NCI-H226 (cell line): ENCODE measurements at regions not wholly inside any gene's neighbourhood (a gene's known extent, or its start where the extent isn't known, plus 50 kb on each side); places are given as distances from the start of the nearest gene placed in this dataset.

Source experiments
- DNase-seq: peaks from one replicate; pipeline ENCODE4 v3.0.0-alpha.2; 2015

DNA sequence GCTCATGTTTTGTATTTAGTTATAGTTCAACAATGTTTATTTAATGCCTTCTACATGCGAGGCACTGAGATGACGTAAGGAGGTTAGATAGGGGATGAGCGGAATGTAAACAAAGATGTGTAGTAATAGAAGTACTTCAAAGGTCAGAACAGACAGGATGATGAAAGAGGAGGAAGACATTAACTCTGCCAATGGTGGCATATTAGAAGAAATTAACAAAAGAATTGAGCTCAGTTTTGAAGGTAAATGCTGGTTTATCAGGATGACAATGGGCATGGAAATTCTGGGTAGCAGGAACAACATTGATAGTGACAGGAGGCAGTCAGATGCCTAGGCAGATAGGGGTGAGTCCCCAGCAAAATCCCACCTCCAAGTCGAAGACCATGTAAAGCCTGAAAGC is 62.3 kb upstream of the PGRMC2 start:
- peak; percentile 72 for DNase-seq

GRCh38 chr4:128347930-128348660 is 60.5 kb upstream of the PGRMC2 start:
- DNase-seq, result peak; percentile 50

DNA sequence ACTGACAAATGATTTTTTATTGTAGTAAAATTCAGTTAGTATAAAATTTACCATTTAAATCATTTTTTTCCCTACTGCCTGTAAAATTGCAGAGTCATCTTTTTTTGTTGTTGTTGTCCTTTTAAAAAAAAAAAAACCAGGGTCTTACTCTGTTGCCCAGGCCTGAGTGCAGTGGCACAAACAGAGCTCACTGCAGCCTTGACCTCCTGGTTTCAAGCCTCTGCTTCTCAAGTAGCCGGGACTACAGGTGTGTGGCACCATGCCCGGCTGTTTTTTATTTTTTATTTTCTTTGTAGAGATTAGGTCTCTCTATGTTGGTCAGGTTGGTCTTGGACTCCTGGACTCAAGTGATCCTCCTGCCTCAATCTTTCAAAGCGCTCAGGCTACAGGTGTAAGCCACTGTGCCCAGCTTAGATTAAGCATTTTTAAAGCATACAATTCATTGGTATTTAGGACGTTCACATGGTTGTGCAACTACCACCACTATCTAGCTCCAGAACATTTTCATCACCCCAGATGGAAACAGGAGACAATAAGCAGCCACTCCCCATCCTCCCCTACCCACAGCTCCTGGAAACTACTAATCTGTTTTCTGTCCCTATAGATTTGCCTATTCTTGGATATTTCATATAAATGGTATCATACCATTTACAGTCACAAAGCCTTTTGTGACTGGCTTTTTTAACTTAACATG is 59.7 kb upstream of the PGRMC2 start:
- DNase-seq, result peak; percentile 32

- DNase-seq, result no peak
Observed at GRCh38 chr4:128346054-128346716, 58.6 kb upstream of the PGRMC2 start.

- no peak for DNase-seq
Observed at GRCh38 chr4:128345650-128346049, 58.0 kb upstream of the PGRMC2 start.

DNA sequence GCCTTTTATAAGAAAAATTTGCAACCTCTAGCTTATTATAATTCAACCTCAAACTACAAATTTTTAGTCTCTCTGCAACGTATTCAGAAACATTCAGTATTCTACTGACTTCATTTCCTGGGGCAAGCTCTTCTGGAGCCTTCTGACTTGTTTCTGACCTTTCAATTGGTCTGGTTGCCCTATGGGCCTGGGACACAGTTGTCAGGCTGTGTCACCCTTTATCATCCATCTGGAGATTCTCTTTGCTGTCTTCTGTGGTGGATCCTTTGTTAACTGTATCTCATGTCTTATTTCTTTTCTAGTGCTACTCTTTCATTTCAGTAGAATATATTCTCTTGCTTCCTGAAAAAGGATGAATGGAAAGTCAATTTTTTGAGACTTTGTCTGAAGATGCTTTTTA is 55.1 kb upstream of the PGRMC2 start:
- DNase-seq, result no peak

DNA sequence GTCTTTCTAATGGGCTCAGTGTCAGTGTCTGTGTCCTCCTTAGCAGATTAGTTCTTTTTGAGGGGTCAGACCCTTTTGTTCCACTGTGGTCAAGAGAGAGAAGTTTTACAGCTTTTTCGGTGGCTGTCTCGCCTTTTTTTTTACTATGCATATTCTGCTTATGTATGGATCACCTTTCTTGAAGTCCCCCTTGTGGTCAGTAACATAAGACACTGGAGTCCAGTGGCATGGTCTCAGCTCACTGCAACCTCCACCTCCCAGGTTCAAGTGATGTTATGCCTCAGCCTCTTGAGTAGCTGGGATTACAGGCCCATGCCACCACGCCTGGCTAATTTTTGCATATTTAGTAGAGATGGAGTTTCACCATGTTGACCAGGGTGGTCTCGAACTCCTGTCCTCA is 54.0 kb upstream of the PGRMC2 start:
- DNase-seq, result no peak

DNA sequence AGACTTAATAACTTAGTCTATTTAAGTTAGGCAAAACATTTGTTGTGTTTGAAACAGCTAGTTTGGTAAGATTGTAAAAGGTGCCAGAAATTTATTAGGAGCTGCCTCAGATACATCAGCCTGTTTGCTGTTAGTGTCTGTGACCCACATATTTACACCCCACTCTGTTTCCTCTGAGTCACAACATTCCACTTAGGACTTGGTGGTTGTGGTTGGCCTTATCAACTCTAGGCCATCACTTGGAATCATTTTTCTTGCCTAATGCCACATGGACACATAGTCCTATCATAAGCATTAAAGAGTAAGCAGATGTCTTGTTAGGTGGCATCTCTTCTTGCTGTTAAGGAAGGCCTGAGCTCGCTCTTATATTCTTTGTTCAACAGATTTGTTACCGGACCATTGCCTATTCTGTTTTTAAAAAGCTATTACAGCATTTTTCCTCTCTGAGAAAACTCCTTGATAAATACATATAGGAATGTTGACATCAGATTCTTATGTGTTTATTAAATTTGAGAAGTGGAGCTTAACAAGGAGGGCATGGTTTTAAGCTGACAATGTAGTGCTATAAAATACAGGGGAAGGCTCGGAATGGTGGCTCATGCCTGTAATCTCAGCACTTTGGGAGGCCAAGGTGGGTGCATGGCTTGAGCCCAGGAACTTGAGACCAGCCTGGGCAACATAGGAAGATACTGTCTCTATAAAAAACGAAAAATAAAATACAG is 51.2 kb upstream of the PGRMC2 start:
- peak; percentile 83 for DNase-seq

DNA sequence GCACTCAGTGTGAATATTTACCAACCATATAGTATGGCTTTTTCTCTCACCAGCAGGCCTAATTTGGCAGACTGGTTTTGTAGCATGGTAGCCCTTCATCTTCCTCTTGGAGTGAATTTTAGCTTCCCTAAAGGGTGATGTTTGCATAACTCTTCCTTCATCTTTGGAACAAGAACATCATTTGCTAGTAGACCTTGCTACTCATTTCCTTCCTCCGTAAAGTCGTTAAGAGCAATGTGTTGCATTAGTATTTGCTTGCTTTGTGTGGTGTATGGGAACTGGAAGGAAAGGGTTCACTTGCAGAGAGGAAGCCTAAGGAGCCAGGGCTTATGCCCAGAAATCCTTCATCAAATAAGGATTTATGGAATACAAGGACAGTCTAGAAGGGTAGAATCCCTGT is 50.2 kb upstream of the PGRMC2 start:
- no peak for DNase-seq
